WTC11 (cell line): ENCODE measurements at regions not wholly inside any gene's neighbourhood (a gene's known extent, or its start where the extent isn't known, plus 50 kb on each side); places are given as distances from the start of the nearest gene placed in this dataset.

Experiments used
- MAX ChIP-seq: sonication (generic); formaldehyde crosslinking; IDR thresholded peaks from 2 replicates; pipeline ENCODE4 v1.8.0; 2022; ENCODE audit warnings: mild to moderate bottlenecking, missing genetic modification reagents
- TF ChIP-seq, protein P1 (sequence below): fragments of 200-600 bp; IDR thresholded peaks from 2 replicates; pipeline ENCODE4 v1.8.0; 2022; ENCODE audit warnings: antibody characterized with exemption

- TF ChIP-seq, protein P1, sequence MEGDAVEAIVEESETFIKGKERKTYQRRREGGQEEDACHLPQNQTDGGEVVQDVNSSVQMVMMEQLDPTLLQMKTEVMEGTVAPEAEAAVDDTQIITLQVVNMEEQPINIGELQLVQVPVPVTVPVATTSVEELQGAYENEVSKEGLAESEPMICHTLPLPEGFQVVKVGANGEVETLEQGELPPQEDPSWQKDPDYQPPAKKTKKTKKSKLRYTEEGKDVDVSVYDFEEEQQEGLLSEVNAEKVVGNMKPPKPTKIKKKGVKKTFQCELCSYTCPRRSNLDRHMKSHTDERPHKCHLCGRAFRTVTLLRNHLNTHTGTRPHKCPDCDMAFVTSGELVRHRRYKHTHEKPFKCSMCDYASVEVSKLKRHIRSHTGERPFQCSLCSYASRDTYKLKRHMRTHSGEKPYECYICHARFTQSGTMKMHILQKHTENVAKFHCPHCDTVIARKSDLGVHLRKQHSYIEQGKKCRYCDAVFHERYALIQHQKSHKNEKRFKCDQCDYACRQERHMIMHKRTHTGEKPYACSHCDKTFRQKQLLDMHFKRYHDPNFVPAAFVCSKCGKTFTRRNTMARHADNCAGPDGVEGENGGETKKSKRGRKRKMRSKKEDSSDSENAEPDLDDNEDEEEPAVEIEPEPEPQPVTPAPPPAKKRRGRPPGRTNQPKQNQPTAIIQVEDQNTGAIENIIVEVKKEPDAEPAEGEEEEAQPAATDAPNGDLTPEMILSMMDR, result no peak
- no peak for TF ChIP-seq MAX (CRISPR knock-in tag)
Observed at GRCh38 chr14:101241147-101241546, 320.1 kb upstream of the DIO3 start.
